Fibroblast of skin of right quadriceps (primary cell): ENCODE measurements at regions not wholly inside any gene's neighbourhood (a gene's known extent, or its start where the extent isn't known, plus 50 kb on each side); places are given as distances from the start of the nearest gene placed in this dataset.

Source experiments
- DNase-seq: peaks from one replicate; pipeline ENCODE4 v3.0.0-alpha.2; 2013

DNA sequence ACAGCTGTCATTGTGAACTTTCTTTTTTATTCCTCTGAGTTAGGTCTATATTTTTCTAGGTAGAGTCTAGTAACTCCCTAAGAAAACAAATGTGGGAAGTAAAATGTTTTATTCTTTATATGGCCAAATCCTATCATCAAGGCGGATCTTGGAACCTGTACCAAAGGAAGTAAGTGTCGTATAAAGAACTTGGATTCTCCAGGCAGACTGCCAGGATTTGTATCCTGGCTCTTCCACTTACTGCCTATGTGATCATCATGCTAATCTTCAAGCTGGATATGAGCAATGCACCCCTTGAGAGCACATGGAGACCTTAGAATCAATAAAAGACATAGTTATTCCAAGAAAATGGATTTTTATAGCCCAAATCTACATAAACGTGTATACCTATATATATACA, 286.5 kb downstream of the PCDH17 start:
- peak; percentile 2 for DNase-seq

DNA sequence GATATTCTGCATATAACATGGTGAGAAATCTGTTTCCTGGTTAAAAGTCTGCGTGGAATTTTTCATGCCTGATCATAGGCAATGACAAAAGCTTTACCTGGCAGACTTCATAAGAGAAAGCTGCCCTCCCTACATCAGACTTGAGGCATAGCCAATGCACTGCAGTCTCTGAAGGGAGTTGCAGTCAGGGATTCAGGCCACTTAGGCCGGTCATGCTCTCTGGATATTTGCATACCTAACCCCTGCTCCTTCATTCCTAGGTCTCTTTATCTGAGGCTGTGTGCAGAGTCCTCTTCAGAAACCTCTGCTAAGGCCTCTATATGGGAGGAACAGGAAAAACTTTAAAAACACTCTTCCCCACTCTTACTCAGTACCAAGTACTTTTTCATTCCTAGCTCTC, 287.4 kb downstream of the PCDH17 start:
- DNase-seq: no peak

DNA sequence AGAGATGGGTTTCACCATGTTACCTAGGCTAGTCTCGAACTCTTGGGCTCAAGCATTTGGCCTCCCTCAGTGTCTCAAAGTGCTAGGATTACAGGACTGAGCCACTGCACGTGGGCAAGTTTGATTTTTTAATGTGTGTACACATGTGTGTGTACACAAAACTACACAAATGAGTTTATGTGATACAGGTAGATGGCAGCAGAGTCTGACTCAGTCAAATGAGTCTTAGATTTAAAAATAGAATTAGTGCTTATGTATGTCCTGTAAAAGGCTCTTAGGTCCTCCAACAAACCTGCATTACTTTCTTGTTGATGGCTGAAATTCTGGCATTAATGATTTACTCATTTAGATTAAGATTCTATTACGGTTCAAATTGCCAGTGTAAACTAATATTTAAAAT, 293.7 kb downstream of the PCDH17 start:
- no peak for DNase-seq

DNA sequence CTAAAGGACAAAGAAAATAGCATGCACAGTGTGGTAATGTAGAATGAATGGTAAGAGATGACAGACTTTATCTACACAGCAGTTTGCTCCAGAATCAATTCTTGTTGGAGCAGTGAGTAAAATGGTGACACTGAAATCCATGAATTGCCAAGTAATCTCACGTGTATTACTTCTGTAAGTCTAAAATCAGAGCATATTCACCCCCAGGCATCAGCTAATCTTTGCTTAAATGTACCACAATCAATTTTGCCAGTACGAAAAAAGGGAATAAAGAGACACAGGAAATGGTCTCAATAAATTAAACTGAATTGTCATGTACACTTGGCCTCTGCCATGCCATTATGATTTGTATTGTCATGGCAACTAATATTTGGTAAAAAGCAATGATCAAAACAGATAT, 294.2 kb downstream of the PCDH17 start:
- DNase-seq: no peak

DNA sequence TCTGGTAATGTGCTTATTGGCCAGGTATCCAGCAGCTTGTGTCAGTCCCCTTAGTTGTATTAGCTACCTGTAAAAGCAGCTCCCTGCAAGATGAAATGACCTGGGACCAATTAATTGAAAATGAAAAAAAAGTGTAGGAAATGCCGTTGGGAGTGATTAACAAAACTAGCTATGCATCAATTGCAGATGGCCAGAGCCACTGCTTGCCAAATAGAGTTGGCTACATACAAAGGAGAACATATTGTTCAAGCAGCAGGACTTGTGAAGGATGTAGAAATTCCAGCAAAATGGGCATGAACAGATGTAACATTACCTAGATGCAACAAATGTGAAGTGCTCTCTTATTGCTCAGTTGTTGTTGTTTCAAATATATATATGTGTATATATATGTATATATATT, 300.5 kb downstream of the PCDH17 start:
- DNase-seq: no peak

DNA sequence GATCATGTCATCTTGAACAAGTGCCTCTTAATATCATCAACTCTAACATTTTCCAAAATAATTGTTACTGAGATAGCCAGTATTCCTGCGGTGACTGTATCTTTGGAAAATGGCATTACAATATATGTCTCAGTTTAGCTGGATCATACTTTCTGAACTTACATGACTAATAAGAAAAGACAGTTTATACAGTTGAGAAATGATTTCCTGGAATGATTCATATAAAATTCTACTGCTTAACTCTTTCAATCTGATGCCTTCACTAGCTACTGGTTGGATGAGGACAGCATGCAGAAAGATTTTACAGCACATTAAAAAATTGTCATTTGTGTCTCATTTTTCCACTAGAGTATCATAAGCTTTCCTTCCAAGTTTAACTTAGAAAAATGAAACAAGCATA, 302.1 kb downstream of the PCDH17 start:
- peak; percentile 11 for DNase-seq

DNA sequence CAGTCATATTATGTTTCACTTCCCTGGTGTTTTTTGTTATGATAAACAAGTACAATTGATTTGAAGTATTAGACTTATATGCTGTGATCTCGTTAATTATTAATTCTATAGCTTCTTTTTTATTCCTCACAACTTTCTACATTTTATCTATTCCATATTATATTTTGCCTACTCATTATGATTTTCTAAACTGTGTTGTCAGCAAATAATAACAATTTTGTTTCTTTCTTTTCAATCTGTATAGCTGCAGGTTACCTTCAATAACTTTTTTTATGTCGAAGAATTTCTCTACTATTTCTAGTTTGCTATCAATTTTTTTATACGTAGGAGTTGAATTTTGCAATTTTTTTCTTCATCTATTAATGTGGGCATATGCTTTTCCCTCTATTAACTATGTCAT, 304.4 kb downstream of the PCDH17 start:
- DNase-seq: no peak

DNA sequence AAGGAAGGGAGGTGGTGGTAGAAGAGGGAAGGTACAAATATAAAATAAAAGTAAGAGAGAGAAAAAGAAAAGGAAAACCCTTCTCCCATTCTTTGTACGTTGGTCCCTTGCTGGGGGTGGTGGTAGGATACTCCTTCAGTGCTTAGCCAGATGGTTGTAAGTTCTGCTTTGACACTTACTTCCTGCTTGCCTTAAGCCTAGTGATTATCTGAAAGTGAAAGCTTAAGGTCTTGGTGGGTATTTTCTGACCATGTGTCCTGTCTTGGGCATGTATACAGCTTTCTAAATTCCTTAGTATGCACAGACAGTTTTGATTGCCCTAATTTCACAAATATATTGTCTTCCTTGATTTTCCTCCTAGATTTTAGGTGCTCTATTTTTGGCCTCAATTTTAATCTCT, 314.8 kb downstream of the PCDH17 start:
- no peak for DNase-seq

DNA sequence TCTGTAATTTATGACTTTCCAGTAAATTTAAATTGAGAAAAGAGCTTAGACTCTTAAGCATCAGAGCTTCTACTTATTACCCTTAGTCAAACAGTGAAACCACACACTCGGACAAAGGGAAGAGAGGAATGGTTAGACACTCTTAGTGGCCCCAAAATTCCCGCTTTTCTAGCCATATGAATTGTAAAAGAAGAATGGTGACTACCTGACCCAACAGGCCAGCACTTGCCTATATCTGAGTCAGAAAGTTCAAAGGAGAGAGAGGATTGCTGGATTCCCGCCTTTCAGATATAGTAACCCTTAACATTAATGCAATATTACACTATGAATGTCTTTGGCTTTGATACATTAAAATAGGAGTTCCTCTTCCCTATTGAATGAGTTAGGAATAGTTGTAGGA, 317.3 kb downstream of the PCDH17 start:
- DNase-seq: no peak

DNA sequence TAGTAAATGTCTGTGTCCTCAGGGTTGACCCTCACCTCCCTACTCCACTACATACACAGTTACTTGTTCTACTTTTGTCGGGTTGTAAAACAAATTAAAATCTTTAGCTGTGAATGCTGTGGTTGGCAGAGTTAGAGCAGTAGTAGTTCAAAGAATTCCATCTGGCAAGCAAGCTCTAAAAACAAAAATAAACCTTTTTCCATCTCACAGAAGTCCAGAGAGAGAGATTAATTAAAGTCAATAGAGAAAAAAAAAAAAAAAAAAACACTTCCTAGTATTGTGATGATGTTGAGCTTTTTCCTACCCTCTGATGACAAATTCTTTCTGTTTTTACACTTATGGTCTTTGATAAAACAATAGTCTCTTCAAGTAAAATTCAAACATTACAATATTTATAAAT, 338.4 kb downstream of the PCDH17 start:
- DNase-seq: no peak

DNA sequence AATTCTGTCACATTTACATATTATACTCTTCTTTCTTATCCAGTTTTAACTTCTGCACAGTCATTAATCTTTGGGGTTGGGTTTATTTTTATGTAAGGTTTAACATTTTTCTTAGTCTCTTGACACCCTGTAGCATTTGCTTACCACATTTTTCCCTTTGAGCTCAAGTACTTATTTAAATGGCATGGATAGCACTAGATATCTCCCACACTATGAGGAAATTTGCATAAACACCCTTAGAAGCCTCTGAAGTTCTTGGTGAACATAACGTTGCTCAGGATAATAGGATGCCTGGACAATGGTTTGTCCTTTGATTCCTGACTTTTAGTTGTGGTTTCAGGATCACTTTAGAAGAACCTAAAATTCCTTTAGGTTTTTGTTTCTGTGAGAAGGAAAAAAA, 338.9 kb downstream of the PCDH17 start:
- DNase-seq: no peak

DNA sequence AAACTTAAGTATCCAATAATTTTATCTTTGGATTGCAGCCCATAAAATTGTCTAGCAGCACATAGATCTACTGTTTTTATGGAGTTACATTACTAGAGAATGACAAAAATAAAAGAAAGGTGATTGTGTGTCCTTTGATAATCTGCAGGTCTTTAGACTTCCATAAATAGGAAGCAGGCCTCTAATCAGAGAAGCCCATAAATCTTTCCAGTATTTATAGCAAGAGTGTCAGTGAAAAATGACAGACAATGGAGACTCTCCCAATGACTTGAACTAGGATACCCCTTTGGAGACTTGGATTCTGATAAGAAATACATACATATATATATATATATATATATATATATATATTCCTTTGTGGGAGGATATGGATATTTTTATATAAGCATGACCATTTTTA, 351.2 kb downstream of the PCDH17 start:
- no peak for DNase-seq

DNA sequence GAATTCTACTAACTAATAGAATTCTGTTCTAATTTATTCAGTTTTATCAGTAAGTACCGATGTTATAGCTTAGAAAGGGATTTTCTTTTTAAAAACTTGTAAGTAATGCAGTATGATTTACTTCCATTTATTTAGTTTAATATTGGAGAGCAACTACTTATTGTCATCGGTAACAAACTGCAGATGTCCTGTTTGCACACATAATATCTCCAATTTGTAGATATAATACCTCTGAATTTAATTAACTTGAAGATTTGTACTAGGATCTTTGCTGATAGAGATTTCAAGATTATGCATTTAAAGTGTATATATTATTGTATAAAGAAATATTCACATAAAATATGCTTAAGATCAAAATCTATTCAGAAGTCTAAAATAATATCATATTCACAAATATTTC, 356.7 kb downstream of the PCDH17 start:
- no peak for DNase-seq

DNA sequence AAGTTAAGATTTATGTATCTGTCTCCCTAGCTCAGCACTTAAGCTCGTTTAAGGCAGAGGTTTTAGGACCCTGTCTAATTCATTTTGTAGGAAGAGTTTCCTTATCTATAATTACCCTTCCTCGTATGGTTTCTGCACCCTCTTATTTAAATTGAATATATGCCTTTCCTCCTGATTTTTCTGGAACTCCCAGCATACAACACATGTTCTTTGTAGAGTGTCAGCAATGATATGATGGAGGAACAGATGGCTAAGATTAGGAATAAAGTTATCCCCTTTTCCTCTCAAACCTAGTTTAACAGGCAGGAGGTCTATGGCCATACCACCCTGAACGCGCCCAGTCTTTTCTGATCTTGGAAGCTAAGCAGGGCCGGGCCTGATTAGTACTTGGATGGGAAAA, 359.5 kb downstream of the PCDH17 start:
- DNase-seq: no peak

DNA sequence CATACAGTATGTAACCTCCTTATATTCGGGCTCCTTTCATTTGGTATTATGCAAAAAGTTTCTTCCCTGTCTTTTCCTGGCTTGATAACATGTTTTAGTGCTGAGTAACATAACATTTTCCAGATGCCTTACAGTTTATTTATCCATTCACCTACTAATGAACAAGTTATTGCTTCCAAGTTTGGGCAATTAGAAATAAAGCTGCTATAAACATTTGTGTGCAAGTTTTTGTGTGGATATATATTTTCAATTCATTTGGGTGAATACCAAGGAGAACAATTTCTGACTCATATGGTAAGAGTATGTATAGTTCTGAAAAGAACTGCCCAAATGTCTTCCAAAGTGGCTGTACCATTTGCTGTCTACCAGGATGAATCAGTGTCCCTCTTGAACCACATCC, 360.9 kb downstream of the PCDH17 start:
- DNase-seq: peak; percentile 25

DNA sequence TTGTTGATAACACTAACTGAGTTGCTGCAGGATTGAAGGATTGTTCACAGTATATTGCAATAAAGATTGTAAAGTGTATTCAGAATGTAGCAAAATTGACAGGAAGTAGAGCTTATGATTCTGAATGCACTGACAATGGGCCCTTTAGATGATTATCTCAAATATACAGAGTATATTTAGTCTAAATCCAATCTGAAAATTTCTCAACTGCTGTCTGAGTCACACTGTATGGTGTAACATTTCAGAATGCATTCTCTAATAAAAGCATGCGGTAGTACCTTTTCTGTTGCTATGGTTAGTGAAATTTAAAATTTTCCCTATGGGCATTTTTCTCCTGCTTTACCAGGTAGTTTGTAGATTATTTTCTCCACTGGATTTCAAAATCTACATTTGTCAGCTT, 365.2 kb downstream of the PCDH17 start:
- peak; percentile 47 for DNase-seq

DNA sequence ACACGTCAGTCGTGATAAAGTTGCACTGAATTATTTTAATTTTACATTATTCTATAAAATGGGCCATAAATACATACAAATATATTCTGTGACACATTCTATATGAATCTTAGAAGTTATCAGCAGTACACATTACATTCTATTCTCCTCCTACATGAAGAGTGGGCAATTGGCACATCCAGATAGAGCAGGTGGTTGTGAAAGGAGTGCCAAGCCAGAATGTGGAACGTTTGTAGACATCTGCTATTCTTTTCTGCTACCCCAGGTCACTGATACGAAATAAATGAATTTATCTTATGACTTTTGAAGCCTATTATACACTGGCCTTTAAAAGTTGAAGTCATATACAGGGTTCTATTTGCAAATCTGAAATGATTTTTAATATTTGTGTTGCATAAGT, 373.2 kb downstream of the PCDH17 start:
- no peak for DNase-seq

DNA sequence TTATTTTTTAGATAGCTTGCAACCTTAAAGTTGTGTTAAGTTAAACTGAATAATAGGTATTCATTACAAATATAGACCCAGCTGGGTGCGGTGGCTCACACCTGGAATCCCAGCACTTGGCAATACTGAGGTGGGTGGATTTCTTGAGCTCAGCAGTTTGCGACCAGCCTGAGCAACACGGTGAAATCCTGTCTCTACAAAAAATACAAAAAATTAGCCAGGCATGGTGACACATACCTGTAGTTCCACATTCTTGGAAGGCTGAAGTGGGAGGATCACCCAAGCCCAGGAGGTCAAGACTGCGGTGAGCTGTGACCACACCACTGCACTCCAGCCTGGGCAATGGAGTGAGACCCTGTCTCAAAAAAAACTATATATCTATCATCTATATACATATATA, 386.5 kb downstream of the PCDH17 start:
- DNase-seq: no peak

DNA sequence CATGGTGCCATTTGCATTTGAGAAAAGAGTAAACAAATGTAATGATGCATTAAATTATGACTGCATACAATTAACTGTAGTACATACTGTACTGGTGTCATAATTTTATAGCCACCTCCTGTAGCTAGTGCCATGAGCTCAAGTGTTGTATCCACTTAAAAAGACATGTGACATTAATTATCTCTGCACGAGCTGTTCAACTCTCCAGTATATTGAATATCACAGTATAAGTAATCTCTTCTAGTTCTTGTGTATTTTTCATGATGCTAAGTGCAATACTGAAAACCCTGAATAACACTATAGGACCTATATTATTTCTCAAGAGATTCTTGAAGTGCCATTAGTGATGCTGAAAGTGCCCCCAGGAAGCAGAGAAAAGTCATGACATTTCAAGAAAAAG, 387.3 kb downstream of the PCDH17 start:
- no peak for DNase-seq

DNA sequence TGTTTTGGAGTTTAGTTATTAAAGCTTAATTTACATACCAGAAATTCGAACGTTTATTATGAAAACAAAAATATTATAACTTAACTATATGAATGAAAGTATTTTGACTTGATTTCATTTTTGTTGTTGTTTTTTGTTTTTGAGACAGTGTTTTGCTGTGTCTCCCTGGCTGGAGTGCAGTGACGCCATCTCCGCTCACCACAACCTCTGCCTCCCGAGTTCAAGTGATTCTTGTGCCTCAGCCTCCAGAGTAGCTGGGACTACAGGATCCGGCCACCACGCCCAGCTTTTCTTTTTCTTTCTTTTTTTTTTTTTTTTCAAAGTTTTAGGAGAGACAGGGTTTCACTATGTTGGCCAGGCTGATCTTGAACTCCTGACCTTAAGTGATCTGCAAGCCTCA, 392.6 kb downstream of the PCDH17 start:
- DNase-seq: no peak

DNA sequence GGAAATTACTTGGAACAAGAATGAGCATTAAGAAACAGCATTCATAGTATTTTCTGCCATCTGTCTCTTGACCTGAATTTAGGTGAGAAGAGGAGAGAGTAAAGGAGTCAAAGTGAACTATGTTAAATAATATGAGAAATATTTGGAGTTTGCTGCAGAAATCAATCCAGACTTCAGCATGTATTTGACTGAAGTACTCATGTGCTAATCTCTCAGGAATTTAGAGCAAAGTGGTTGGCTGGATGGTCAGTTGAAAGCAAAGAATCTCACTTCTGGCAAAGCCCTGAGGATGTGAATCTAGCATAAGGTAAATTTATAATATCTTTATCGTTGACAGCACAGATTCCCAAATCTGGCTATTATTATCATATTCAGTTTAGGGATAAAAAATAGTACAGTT, 394.3 kb downstream of the PCDH17 start:
- no peak for DNase-seq

DNA sequence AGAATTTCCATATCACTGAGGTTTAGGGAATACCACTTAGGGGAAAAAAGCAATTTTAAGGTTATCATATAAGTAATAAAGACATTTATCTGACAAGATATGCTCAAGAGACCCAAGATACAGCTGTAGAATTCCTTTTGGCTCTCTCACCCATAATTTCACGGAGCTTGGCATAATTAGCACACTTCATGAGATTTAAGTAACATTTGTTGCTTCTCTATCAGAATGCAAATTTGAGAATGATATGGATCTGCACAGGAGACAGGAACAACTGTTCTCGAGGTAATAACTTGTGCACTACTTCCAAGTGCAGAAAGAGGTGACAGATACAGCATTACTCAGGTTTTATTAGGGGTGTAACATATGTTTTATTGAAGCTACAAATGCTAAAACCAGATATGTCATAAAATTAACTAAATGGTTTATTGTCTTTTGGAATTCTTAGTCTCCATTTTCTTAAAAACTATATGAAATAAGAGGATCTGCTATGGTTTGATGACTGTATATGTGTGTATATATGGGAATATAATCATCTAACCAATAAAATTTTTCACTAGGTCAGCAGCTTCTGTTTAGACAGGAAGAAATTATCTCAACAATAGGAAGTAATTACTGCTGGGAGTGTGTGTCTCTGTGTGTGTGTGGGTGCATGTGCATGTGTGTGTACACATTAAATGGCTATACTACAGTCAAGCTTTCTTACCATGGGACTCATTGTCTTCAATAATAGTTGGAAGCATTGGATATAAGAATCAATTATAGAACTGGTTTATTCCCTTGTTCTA, 401.3 kb downstream of the PCDH17 start:
- DNase-seq: no peak

DNA sequence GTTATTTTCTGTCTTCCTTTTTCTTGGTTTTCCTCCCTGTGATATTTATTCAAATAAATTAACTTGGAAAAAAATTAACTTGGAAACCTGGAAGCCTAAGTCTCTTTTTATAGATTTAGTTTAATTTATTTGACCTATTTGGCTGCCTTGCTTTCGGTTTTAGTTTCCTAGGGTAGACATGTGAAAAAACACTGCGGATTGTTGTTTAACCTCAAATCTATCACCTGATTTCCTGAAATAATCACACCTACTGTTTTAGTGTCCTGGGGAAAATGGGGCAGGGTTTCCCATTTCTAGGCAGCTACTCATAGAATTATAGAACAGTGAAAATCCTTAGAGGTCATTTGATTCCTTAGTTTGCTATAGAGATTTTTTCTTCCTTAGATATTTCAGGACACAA, 412.4 kb downstream of the PCDH17 start:
- DNase-seq: no peak

DNA sequence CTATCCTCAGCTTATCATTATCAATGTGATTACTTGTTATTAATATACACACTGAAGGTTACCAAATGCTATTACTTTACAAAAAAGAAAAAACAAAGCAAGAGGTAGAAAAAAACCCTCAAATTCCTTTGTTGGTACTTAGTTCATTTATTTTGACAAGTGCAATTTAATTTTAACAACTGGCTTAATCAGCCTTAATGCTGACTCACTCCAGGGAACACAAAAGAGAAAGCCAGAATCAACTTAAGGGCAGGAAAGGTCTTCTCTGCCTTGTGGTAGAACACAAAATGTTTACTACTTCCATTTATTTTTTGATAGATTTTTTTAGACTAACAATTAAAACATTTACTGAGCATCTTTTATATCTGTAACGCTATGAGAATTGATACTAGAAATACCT, 417.1 kb downstream of the PCDH17 start:
- no peak for DNase-seq

DNA sequence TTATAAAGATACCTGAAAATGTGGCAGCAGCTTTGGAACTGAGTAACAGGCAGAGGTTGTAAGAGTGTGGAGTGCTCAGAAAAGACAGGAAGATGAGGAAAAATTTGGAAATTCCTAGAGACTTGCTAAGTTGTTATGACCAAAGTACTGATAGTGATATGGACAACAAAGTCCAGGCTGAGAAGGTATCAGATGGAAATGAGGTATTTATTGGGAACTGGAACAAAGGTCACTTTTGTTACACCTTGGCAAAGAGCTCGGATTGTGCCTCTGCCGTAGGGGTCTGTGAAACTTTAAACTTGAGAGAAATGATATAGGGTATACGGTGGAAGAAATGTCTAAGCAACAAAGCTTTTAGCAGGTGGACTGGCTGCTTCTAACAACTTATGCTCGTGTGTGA, 419.9 kb downstream of the PCDH17 start:
- DNase-seq: no peak
